ENCODE measurements at regions not wholly inside any gene's neighbourhood (a gene's known extent, or its start where the extent isn't known, plus 50 kb on each side); places are given as distances from the start of the nearest gene placed in this dataset.
"Not testable (repeated sequence)": the region's sequence is repeated elsewhere in the genome, so short reads cannot be mapped to it uniquely, and the experiment has no call there.

GRCh38 chr16:52920331-52920730 lies 132.4 kb downstream of the CHD9NB start:
- Mint-ChIP-seq H3K9me3 (peaks cover 5% of the 10 kb centered on the region), H3K4me1 (no peaks in the 10 kb centered on the region), H3K36me3 (ENCODE audit: low read depth) (no peaks in the 10 kb centered on the region), H3K4me3 (no peak overlapping the region), H3K27ac (ENCODE audit: unreplicated experiment) (no peak overlapping the region), H3K27me3 (ENCODE audit: low read depth) (no peaks in the 10 kb centered on the region)
- no peak for TF ChIP-seq CTCF (conservative IDR thresholded peaks at IDR 0.05)
- DNase-seq (ENCODE audit: low read depth, low spot score) = no peak

GRCh38 chr16:52914428-52914827 lies 138.3 kb downstream of the CHD9NB start:
- no peaks in the 10 kb centered on the region for H3K27me3 Mint-ChIP-seq (ENCODE audit: low read depth)
- no peaks in the 10 kb centered on the region for H3K36me3 Mint-ChIP-seq (ENCODE audit: low read depth)
- H3K9me3 Mint-ChIP-seq = no peaks in the 10 kb centered on the region
- H3K4me3 Mint-ChIP-seq = no peak overlapping the region
- H3K4me1 Mint-ChIP-seq = no peaks in the 10 kb centered on the region
- no peak for DNase-seq (ENCODE audit: low read depth, low spot score)
- no peak overlapping the region for H3K27ac Mint-ChIP-seq (ENCODE audit: unreplicated experiment)
- no peak for TF ChIP-seq CTCF (conservative IDR thresholded peaks at IDR 0.05)

- no peaks in the 10 kb centered on the region for H3K36me3 Mint-ChIP-seq (ENCODE audit: low read depth)
- no peak overlapping the region for H3K27ac Mint-ChIP-seq (ENCODE audit: unreplicated experiment)
- H3K27me3 Mint-ChIP-seq (ENCODE audit: low read depth) = no peaks in the 10 kb centered on the region
- no peak overlapping the region for H3K4me3 Mint-ChIP-seq
- TF ChIP-seq CTCF (conservative IDR thresholded peaks at IDR 0.05) = peak; percentile 89
- no peaks in the 10 kb centered on the region for H3K4me1 Mint-ChIP-seq
- DNase-seq (ENCODE audit: low read depth, low spot score) = peak; percentile 70
- no peaks in the 10 kb centered on the region for H3K9me3 Mint-ChIP-seq
Measured at GRCh38 chr16:52912565-52913173, 140.0 kb downstream of the CHD9NB start.

GRCh38 chr16:52908057-52908456 lies 144.6 kb downstream of the CHD9NB start:
- DNase-seq (ENCODE audit: low read depth, low spot score); H3K4me1 Mint-ChIP-seq; H3K27me3 Mint-ChIP-seq (ENCODE audit: low read depth); H3K27ac Mint-ChIP-seq (ENCODE audit: unreplicated experiment); H3K9me3 Mint-ChIP-seq; H3K36me3 Mint-ChIP-seq (ENCODE audit: low read depth); H3K4me3 Mint-ChIP-seq: not testable (repeated sequence)

GRCh38 chr16:52906281-52906680 lies 146.4 kb downstream of the CHD9NB start:
- peaks cover 3% of the 10 kb centered on the region for H3K9me3 Mint-ChIP-seq
- H3K36me3 Mint-ChIP-seq (ENCODE audit: low read depth) = no peaks in the 10 kb centered on the region
- no peak for DNase-seq (ENCODE audit: low read depth, low spot score)
- no peak for TF ChIP-seq CTCF (conservative IDR thresholded peaks at IDR 0.05)
- no peaks in the 10 kb centered on the region for H3K27me3 Mint-ChIP-seq (ENCODE audit: low read depth)
- no peak overlapping the region for H3K27ac Mint-ChIP-seq (ENCODE audit: unreplicated experiment)
- H3K4me1 Mint-ChIP-seq = no peaks in the 10 kb centered on the region
- H3K4me3 Mint-ChIP-seq = no peak overlapping the region

GRCh38 chr16:52896478-52897164 lies 156.1 kb downstream of the CHD9NB start:
- no peaks in the 10 kb centered on the region for H3K27me3 Mint-ChIP-seq (ENCODE audit: low read depth)
- H3K36me3 Mint-ChIP-seq (ENCODE audit: low read depth) = no peaks in the 10 kb centered on the region
- no peak for TF ChIP-seq CTCF (conservative IDR thresholded peaks at IDR 0.05)
- DNase-seq (ENCODE audit: low read depth, low spot score) = no peak
- no peak overlapping the region for H3K27ac Mint-ChIP-seq (ENCODE audit: unreplicated experiment)
- H3K4me1 Mint-ChIP-seq = no peaks in the 10 kb centered on the region
- H3K9me3 Mint-ChIP-seq = peaks cover 5% of the 10 kb centered on the region
- H3K4me3 Mint-ChIP-seq = no peak overlapping the region
